Loucy (cell line): ENCODE measurements at regions not wholly inside any gene's neighbourhood (a gene's known extent, or its start where the extent isn't known, plus 50 kb on each side); places are given as distances from the start of the nearest gene placed in this dataset.

Experiments used
- H2AFZ ChIP-seq: fragments of 200-600 bp; sonication (generic); 2 replicates; pipeline ENCODE4 v1.6.0; 2016; ENCODE audit warnings: antibody characterized with exemption, mild to moderate bottlenecking, low read length, moderate library complexity
- H3F3A ChIP-seq: fragments of 200-600 bp; 2 replicates; pipeline ENCODE4 v1.6.0; 2016; ENCODE audit warnings: antibody characterized with exemption, low read depth, mild to moderate bottlenecking
- H3K27me3 ChIP-seq: fragments of 200-600 bp; sonication (generic); 2 replicates; pipeline ENCODE4 v1.6.1; 2014; ENCODE audit warnings: low read length, mild to moderate bottlenecking; ENCODE audit not compliant: insufficient read depth, poor library complexity, severe bottlenecking
- H3K36me3 ChIP-seq: fragments of 200-600 bp; sonication (generic); 2 replicates; pipeline ENCODE4 v1.6.1; 2016; ENCODE audit warnings: low read length; ENCODE audit not compliant: insufficient read depth
- H3K4me1 ChIP-seq: fragments of 200-600 bp; sonication (generic); 2 replicates; pipeline ENCODE4 v1.5.1; 2014; ENCODE audit warnings: low read length, mild to moderate bottlenecking; ENCODE audit not compliant: insufficient read depth, poor library complexity, severe bottlenecking
- H3K4me2 ChIP-seq: fragments of 200-600 bp; sonication (generic); 2 replicates; pipeline ENCODE4 v1.6.0; 2014; ENCODE audit warnings: antibody characterized with exemption, low read length, low read depth, mild to moderate bottlenecking; ENCODE audit not compliant: poor library complexity, severe bottlenecking
- H3K4me3 ChIP-seq: fragments of 200-600 bp; sonication (generic); 2 replicates; pipeline ENCODE4 v1.5.1; 2014; ENCODE audit warnings: low read length, mild to moderate bottlenecking, mixed read lengths; ENCODE audit not compliant: poor library complexity, severe bottlenecking
- H3K79me2 ChIP-seq: fragments of 200-600 bp; sonication (generic); 2 replicates; pipeline ENCODE4 v1.6.1; 2014; ENCODE audit warnings: low read length; ENCODE audit not compliant: insufficient read depth
- H3K9ac ChIP-seq: fragments of 200-600 bp; sonication (generic); 2 replicates; pipeline ENCODE4 v1.6.0; 2014; ENCODE audit warnings: mild to moderate bottlenecking, low read depth, low read length, moderate library complexity; ENCODE audit not compliant: poor library complexity, severe bottlenecking
- H3K9me2 ChIP-seq: fragments of 200-600 bp; sonication (generic); replicated peaks from 2 replicates; pipeline ENCODE4 v1.6.1; 2016; ENCODE audit warnings: low read depth, low read length, mixed read lengths
- H3K9me3 ChIP-seq: fragments of 200-600 bp; sonication (generic); 2 replicates; pipeline ENCODE4 v1.6.1; 2014; ENCODE audit warnings: mild to moderate bottlenecking, antibody characterized with exemption, low read length, low read depth; ENCODE audit not compliant: insufficient read depth
- H4K20me1 ChIP-seq: fragments of 200-600 bp; sonication (generic); 2 replicates; pipeline ENCODE4 v1.6.0; 2014; ENCODE audit warnings: antibody characterized with exemption, low read length, mild to moderate bottlenecking; ENCODE audit not compliant: insufficient read depth, poor library complexity, severe bottlenecking
- EZH2phosphoT487 ChIP-seq: fragments of 200-600 bp; IDR thresholded peaks from 2 replicates; pipeline ENCODE4 v1.6.1; 2018; ENCODE audit warnings: antibody characterized with exemption, mild to moderate bottlenecking, moderate library complexity, borderline replicate concordance
- TF ChIP-seq, protein P1 (sequence below): fragments of 200-600 bp; sonication (generic); conservative IDR thresholded peaks from 2 replicates; pipeline ENCODE4 v1.5.1; 2014; ENCODE audit warnings: mild to moderate bottlenecking, antibody characterized with exemption, low read length

DNA sequence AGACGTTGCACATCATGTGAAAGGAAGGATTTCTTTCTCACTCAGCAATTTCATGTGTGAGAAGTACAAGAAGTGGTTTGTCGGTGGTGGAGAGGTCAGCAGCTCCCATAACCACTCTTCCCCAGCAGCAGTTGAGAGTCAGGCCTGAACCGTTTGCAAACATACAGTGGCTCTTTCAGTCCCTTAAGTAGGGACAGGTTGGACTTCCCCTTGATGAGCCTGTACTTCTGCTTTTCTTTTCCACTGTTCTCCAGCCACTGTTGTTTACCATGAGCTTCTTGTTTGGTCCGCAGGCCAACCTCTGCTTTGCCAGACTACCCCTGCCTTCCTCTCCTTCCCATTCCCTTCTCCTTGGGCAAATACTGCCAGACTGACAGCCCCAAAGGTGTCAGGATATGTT, 391.3 kb upstream of the CELF4 start:
- H3K9me3 ChIP-seq, result no peaks in the 10 kb centered on the region
- H3F3A ChIP-seq, result no peaks in the 10 kb centered on the region
- no peaks in the 10 kb centered on the region for H3K36me3 ChIP-seq
- H3K9me2 ChIP-seq, result no peaks in the 10 kb centered on the region
- TF ChIP-seq, protein P1, sequence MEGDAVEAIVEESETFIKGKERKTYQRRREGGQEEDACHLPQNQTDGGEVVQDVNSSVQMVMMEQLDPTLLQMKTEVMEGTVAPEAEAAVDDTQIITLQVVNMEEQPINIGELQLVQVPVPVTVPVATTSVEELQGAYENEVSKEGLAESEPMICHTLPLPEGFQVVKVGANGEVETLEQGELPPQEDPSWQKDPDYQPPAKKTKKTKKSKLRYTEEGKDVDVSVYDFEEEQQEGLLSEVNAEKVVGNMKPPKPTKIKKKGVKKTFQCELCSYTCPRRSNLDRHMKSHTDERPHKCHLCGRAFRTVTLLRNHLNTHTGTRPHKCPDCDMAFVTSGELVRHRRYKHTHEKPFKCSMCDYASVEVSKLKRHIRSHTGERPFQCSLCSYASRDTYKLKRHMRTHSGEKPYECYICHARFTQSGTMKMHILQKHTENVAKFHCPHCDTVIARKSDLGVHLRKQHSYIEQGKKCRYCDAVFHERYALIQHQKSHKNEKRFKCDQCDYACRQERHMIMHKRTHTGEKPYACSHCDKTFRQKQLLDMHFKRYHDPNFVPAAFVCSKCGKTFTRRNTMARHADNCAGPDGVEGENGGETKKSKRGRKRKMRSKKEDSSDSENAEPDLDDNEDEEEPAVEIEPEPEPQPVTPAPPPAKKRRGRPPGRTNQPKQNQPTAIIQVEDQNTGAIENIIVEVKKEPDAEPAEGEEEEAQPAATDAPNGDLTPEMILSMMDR, result no peak
- no peak for TF ChIP-seq EZH2phosphoT487
- no peak overlapping the region for H2AFZ ChIP-seq
- H3K4me3 ChIP-seq, result no peak overlapping the region
- H3K4me2 ChIP-seq, result no peak overlapping the region
- no peak overlapping the region for H3K9ac ChIP-seq
- no peaks in the 10 kb centered on the region for H3K79me2 ChIP-seq
- H3K4me1 ChIP-seq, result no peaks in the 10 kb centered on the region
- no peaks in the 10 kb centered on the region for H4K20me1 ChIP-seq
- no peaks in the 10 kb centered on the region for H3K27me3 ChIP-seq

DNA sequence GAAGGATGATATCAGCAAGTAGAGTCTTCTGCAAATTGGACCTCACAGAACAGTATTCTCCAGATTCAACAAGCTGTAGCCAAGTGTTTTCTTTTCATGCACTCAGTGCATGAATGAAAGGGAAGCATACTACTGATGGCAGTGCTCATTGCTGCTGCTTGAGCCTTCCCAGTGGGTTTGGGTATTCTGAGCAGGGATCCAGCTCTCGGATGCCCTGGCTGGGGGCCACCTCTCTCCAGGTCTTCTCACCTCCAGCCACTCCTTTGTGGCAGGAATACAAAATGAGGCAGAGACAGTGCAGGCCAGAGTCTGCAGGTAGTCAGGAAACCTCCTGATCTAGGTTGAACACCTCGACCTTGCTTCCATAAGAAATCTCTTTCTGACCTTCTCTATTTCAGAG, 390.4 kb upstream of the CELF4 start:
- H3F3A ChIP-seq, result no peaks in the 10 kb centered on the region
- H3K4me3 ChIP-seq, result no peak overlapping the region
- no peak overlapping the region for H2AFZ ChIP-seq
- no peak for TF ChIP-seq EZH2phosphoT487
- TF ChIP-seq, protein P1, result no peak
- H3K36me3 ChIP-seq, result no peaks in the 10 kb centered on the region
- H3K9me3 ChIP-seq, result no peaks in the 10 kb centered on the region
- no peaks in the 10 kb centered on the region for H3K9me2 ChIP-seq
- H3K79me2 ChIP-seq, result no peaks in the 10 kb centered on the region
- H3K27me3 ChIP-seq, result no peaks in the 10 kb centered on the region
- H3K4me1 ChIP-seq, result no peaks in the 10 kb centered on the region
- H3K9ac ChIP-seq, result no peak overlapping the region
- no peaks in the 10 kb centered on the region for H4K20me1 ChIP-seq
- no peak overlapping the region for H3K4me2 ChIP-seq

DNA sequence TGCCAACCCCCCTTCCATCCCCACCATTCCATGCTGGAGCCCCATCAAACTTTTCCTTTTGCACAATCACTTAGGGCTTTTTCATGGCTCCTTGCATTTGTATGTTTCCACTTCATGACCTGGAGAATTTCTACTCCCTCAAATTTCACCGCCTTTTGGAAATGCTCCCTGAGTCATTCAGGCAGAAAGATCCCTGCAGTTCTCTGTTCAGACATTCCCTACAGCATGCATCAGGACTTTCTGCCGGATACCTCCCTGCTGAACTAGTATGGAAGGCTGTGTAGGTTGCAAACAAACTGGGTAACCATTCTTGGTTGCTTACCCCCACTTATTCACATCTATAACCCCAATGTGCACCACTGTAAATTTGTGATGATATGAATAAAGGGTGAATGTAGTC, 389.6 kb upstream of the CELF4 start:
- no peaks in the 10 kb centered on the region for H3K9me3 ChIP-seq
- no peaks in the 10 kb centered on the region for H3F3A ChIP-seq
- no peaks in the 10 kb centered on the region for H3K36me3 ChIP-seq

More for the DNA sequence above, 389.6 kb upstream of the CELF4 start:
- Histone ChIP-seq H3K4me2 (no peak overlapping the region), H4K20me1 (no peaks in the 10 kb centered on the region), H3K9me2 (no peaks in the 10 kb centered on the region), H3K4me3 (no peak overlapping the region), H3K27me3 (no peaks in the 10 kb centered on the region), H3K79me2 (no peaks in the 10 kb centered on the region), H3K4me1 (no peaks in the 10 kb centered on the region), H2AFZ (no peak overlapping the region), H3K9ac (no peak overlapping the region)
- TF ChIP-seq EZH2phosphoT487, result no peak
- TF ChIP-seq, protein P1, result no peak
